Tibial nerve (tissue), 4 donors: ENCODE measurements at regions not wholly inside any gene's neighbourhood (a gene's known extent, or its start where the extent isn't known, plus 50 kb on each side); places are given as distances from the start of the nearest gene placed in this dataset.

Experiments used
- DNase-seq, 2 donors: peaks; one replicate each; pipeline ENCODE4 v3.0.0-alpha.2; 2019; ENCODE audit warnings: low spot score in 2 of 2
- H3K27ac ChIP-seq, 4 donors: fragments of 200-600 bp; sonication (generic) in 3 of 4; one replicate each; pipeline ENCODE4 v1.5.1; 2017 to 2019; ENCODE audit warnings: mild to moderate bottlenecking in 1 of 4
- H3K27me3 ChIP-seq, 2 donors: fragments of 200-600 bp; sonication (generic) in 1 of 2; one replicate each; pipeline versions ENCODE4 v1.5.1 to v1.6.0; 2017 to 2019
- H3K36me3 ChIP-seq, 3 donors: fragments of 200-600 bp; sonication (generic); one replicate each; pipeline ENCODE4 v1.5.1; 2018 to 2019
- H3K4me1 ChIP-seq, 4 donors: fragments of 200-600 bp; sonication (generic) in 3 of 4; one replicate each; pipeline ENCODE4 v1.5.1; 2017 to 2019
- H3K4me3 ChIP-seq, 4 donors: fragments of 200-600 bp; sonication (generic) in 3 of 4; one replicate each; pipeline ENCODE4 v1.5.1; 2017 to 2019; ENCODE audit warnings: mild to moderate bottlenecking in 1 of 4, moderate library complexity in 1 of 4
- H3K9me3 ChIP-seq, 4 donors: fragments of 200-600 bp; sonication (generic) in 3 of 4; one replicate each; pipeline ENCODE4 v1.5.1; 2017 to 2019
- CTCF ChIP-seq, 5 experiments: fragments of 200-600 bp in 3 of 5; fragments of 450-650 bp in 2 of 5; sonication (generic) in 3 of 5; IDR thresholded peaks; one replicate each; pipeline ENCODE4 v1.5.1; 2016 to 2019; ENCODE audit warnings: antibody characterized with exemption in 5 of 5, mild to moderate bottlenecking in 3 of 5, moderate library complexity in 2 of 5
- EP300 ChIP-seq, 2 donors: sonication (generic); formaldehyde crosslinking; IDR thresholded peaks; one replicate each; pipeline ENCODE4 v1.6.1; 2017; ENCODE audit warnings: antibody characterized with exemption in 2 of 2, mild to moderate bottlenecking in 1 of 2
- POLR2A ChIP-seq, 2 donors: fragments of 450-650 bp; IDR thresholded peaks; one replicate each; pipeline ENCODE4 v1.6.1; 2017; ENCODE audit warnings: antibody characterized with exemption in 2 of 2, mild to moderate bottlenecking in 2 of 2, moderate library complexity in 2 of 2
- WGBS, 2 donors: methylation state at CpG; one replicate each; pipeline ENCODE4 v1.1.5; 2018; 5-methylcytosine and 5-hydroxymethylcytosine counted together

GRCh38 chr2:126343136-126343535, 312.8 kb upstream of the GYPC start:
- 68 to 75% methylated on average over 2 of the region's 2 CpGs for WGBS, 2 donors
- TF ChIP-seq EP300 (IDR thresholded peaks at IDR 0.05) (no peak), POLR2A (IDR thresholded peaks at IDR 0.05) (no peak), CTCF (IDR thresholded peaks at IDR 0.05) (no peak)

GRCh38 chr2:126344493-126344892, 311.5 kb upstream of the GYPC start:
- peaks cover 0 to 3% (median 0%) of the 10 kb centered on the region in 4 donors for H3K9me3 ChIP-seq
- H3K4me3 ChIP-seq: no peak overlapping the region
- no peaks in the 10 kb centered on the region for H3K27me3 ChIP-seq
- H3K36me3 ChIP-seq: no peaks in the 10 kb centered on the region
- H3K4me1 ChIP-seq: no peaks in the 10 kb centered on the region
- 78 to 86% methylated on average over 2 of the region's 2 CpGs for WGBS, 2 donors
- no peak for TF ChIP-seq CTCF (IDR thresholded peaks at IDR 0.05)
- no peak overlapping the region for H3K27ac ChIP-seq
- DNase-seq: no peak

More at GRCh38 chr2:126343136-126343535, 312.8 kb upstream of the GYPC start:
- Histone ChIP-seq H3K4me1 (no peaks in the 10 kb centered on the region), H3K4me3 (no peak overlapping the region), H3K36me3 (no peaks in the 10 kb centered on the region), H3K27ac (no peak overlapping the region), H3K9me3 (peaks cover 0 to 4% (median 0%) of the 10 kb centered on the region in 4 donors), H3K27me3 (no peaks in the 10 kb centered on the region)
- no peak for DNase-seq

- TF ChIP-seq CTCF (IDR thresholded peaks at IDR 0.05) (no peak), POLR2A (IDR thresholded peaks at IDR 0.05) (no peak), EP300 (IDR thresholded peaks at IDR 0.05) (no peak)
- peaks cover 0 to 7% (median 0%) of the 10 kb centered on the region in 4 donors for H3K9me3 ChIP-seq
- no peaks in the 10 kb centered on the region for H3K4me1 ChIP-seq
- no peak overlapping the region for H3K4me3 ChIP-seq
- 86 to 89% methylated on average over 1 of the region's 1 CpG for WGBS, 2 donors
- H3K36me3 ChIP-seq: no peaks in the 10 kb centered on the region
- H3K27ac ChIP-seq: no peak overlapping the region
- no peaks in the 10 kb centered on the region for H3K27me3 ChIP-seq
- no peak for DNase-seq
Observed at GRCh38 chr2:126345691-126346090, 310.3 kb upstream of the GYPC start.

GRCh38 chr2:126356631-126357030, 299.3 kb upstream of the GYPC start:
- WGBS, 2 donors: 61 to 67% methylated on average over 2 of the region's 2 CpGs
- no peak for TF ChIP-seq POLR2A (IDR thresholded peaks at IDR 0.05)
- no peak for TF ChIP-seq CTCF (IDR thresholded peaks at IDR 0.05)
- no peak for TF ChIP-seq EP300 (IDR thresholded peaks at IDR 0.05)

GRCh38 chr2:126358122-126358521, 297.8 kb upstream of the GYPC start:
- TF ChIP-seq EP300 (IDR thresholded peaks at IDR 0.05): no peak
- TF ChIP-seq POLR2A (IDR thresholded peaks at IDR 0.05): no peak
- no peak for TF ChIP-seq CTCF (IDR thresholded peaks at IDR 0.05)
- H3K36me3 ChIP-seq: no peaks in the 10 kb centered on the region
- WGBS, 2 donors: 79 to 87% methylated on average over 1 of the region's 1 CpG
- no peak overlapping the region for H3K27ac ChIP-seq
- no peak for DNase-seq
- H3K9me3 ChIP-seq: peaks cover 0 to 7% (median 0%) of the 10 kb centered on the region in 4 donors
- no peaks in the 10 kb centered on the region for H3K4me1 ChIP-seq
- no peak overlapping the region for H3K4me3 ChIP-seq
- H3K27me3 ChIP-seq: no peaks in the 10 kb centered on the region

More at GRCh38 chr2:126356631-126357030, 299.3 kb upstream of the GYPC start:
- peaks cover 0 to 7% (median 0%) of the 10 kb centered on the region in 4 donors for H3K9me3 ChIP-seq
- H3K4me1 ChIP-seq: no peaks in the 10 kb centered on the region
- no peak overlapping the region for H3K27ac ChIP-seq
- no peak overlapping the region for H3K4me3 ChIP-seq
- H3K27me3 ChIP-seq: no peaks in the 10 kb centered on the region
- DNase-seq: no peak
- no peaks in the 10 kb centered on the region for H3K36me3 ChIP-seq
